Right lobe of liver (tissue), 6 donors: ENCODE measurements at regions not wholly inside any gene's neighbourhood (a gene's known extent, or its start where the extent isn't known, plus 50 kb on each side); places are given as distances from the start of the nearest gene placed in this dataset.
A peak's percentile ranks its signal among the peaks of the same experiment; 100 is the strongest.

Experiments used
- ATAC-seq, 4 donors: fragments of 200-7000 bp; cut with Tn5 transposase; one replicate each; pipeline ENCODE4 v1.9.1; 2020; ENCODE audit warnings: mild to moderate bottlenecking in 4 of 4, moderate library complexity in 4 of 4
- DNase-seq, 3 donors: peaks; one replicate each; pipeline ENCODE4 v3.0.0-alpha.2; 2020
- H3K27ac ChIP-seq, 3 donors: fragments of 200-600 bp; one replicate each; pipeline ENCODE4 v1.8.0; 2022
- H3K27me3 ChIP-seq, 2 donors: fragments of 200-600 bp; one replicate each; pipeline ENCODE4 v1.8.0; 2022
- H3K36me3 ChIP-seq, 4 donors: fragments of 200-600 bp; sonication (generic) in 1 of 4; one replicate each; pipeline versions ENCODE4 v1.5.1 to v1.8.0; 2017 to 2022; ENCODE audit warnings: control low read depth in 1 of 4
- H3K4me1 ChIP-seq, 4 donors: fragments of 200-600 bp; sonication (generic) in 1 of 4; one replicate each; pipeline versions ENCODE4 v1.5.1 to v1.8.0; 2017 to 2022; ENCODE audit warnings: control low read depth in 1 of 4
- H3K4me3 ChIP-seq, 3 donors: fragments of 200-600 bp; one replicate each; pipeline ENCODE4 v1.8.0; 2022
- H3K9me3 ChIP-seq, 4 donors: fragments of 200-600 bp; sonication (generic) in 1 of 4; one replicate each; pipeline versions ENCODE4 v1.5.1 to v1.8.0; 2017 to 2022; ENCODE audit warnings: control low read depth in 1 of 4
- POLR2A ChIP-seq: fragments of 450-650 bp; IDR thresholded peaks from one replicate; pipeline ENCODE4 v1.6.1; 2017; ENCODE audit warnings: antibody characterized with exemption, mild to moderate bottlenecking
- WGBS: methylation state at CpG from one replicate; pipeline ENCODE4 v1.1.6; 2018; ENCODE audit warnings: low coverage, low lambda C conversion rate; ENCODE audit not compliant: insufficient coverage; ENCODE audit errors: missing lambda C conversion rate; 5-methylcytosine and 5-hydroxymethylcytosine counted together
- intact Hi-C, 2 donors: fragments of 100-400 bp; cut with DNase I; formaldehyde crosslinking; loops; one replicate each; pipeline versions ENCODE4 v1.11.2 to v1.14.1; 2022
- TF ChIP-seq, protein P1 (sequence below), 4 donors: fragments of 200-600 bp in 3 of 4; fragments of 450-650 bp in 1 of 4; IDR thresholded peaks; one replicate each; pipeline versions ENCODE4 v1.5.1 to v1.8.0; 2016 to 2022; ENCODE audit warnings: antibody characterized with exemption in 4 of 4, mild to moderate bottlenecking in 2 of 4
- donor health status: DM: no; HTN: yes; CAD: no.
- donor health status: DM: no; HTN: no; CAD: no.
- donor health status: DM: no; HTN: no; CAD: no.
- donor health status: DM: no; HTN: yes; CAD: no.
- donor health status: DM: no; HTN: yes; CAD: no.

GRCh38 chr18:26783170-26783569, 82.3 kb downstream of the AQP4 start:
- no peak for ATAC-seq
- Histone ChIP-seq H3K27me3 (no peaks in the 10 kb centered on the region), H3K4me1 (peaks cover 0 to 16% (median 4%) of the 10 kb centered on the region in 4 donors), H3K9me3 (no peaks in the 10 kb centered on the region), H3K4me3 (no peak overlapping the region), H3K36me3 (no peaks in the 10 kb centered on the region), H3K27ac (no peak overlapping the region)
- WGBS: 72% methylated on average over 5 of the region's 6 CpGs
- intact Hi-C loops: no loop called here
- no peak for DNase-seq
- no peak for TF ChIP-seq POLR2A
- TF ChIP-seq, protein P1, sequence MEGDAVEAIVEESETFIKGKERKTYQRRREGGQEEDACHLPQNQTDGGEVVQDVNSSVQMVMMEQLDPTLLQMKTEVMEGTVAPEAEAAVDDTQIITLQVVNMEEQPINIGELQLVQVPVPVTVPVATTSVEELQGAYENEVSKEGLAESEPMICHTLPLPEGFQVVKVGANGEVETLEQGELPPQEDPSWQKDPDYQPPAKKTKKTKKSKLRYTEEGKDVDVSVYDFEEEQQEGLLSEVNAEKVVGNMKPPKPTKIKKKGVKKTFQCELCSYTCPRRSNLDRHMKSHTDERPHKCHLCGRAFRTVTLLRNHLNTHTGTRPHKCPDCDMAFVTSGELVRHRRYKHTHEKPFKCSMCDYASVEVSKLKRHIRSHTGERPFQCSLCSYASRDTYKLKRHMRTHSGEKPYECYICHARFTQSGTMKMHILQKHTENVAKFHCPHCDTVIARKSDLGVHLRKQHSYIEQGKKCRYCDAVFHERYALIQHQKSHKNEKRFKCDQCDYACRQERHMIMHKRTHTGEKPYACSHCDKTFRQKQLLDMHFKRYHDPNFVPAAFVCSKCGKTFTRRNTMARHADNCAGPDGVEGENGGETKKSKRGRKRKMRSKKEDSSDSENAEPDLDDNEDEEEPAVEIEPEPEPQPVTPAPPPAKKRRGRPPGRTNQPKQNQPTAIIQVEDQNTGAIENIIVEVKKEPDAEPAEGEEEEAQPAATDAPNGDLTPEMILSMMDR (IDR thresholded peaks at IDR 0.05): no peak

- 29% methylated on average over 5 of the region's 5 CpGs for WGBS
- TF ChIP-seq, protein P1 (IDR thresholded peaks at IDR 0.05): no peak
Observed at GRCh38 chr18:26780520-26781325, 84.8 kb downstream of the AQP4 start.

DNA sequence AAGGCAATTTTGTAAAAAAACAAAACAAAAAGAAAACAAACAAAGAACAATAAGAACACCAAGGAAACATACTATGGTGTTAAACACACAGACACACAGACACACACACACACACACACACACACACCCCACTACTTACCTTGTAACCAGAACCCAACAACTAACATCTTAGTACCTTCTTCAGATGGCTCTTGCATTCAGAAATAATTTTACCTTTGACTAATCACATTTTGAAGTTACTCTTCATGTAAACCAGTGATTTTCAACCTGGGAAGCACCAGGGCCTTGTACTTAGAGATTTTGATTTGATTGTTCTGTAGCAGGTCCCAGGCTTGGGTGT, 87.5 kb downstream of the AQP4 start:
- H3K4me3 ChIP-seq: no peak overlapping the region
- TF ChIP-seq POLR2A: no peak
- TF ChIP-seq, protein P1 (IDR thresholded peaks at IDR 0.05): no peak
- no peak overlapping the region for H3K27ac ChIP-seq
- no peaks in the 10 kb centered on the region for H3K36me3 ChIP-seq
- intact Hi-C loops: loop anchor here in 1 of 2 donors (10.0 kb wide), 1 partner anchor 123 kb away; no protein-coding TSS in a partner anchor
- peaks cover 0 to 16% (median 4%) of the 10 kb centered on the region in 4 donors for H3K4me1 ChIP-seq
- ATAC-seq (no peak), DNase-seq (no peak)
- no peaks in the 10 kb centered on the region for H3K9me3 ChIP-seq
- no peaks in the 10 kb centered on the region for H3K27me3 ChIP-seq

More at GRCh38 chr18:26780520-26781325, 84.8 kb downstream of the AQP4 start:
- Histone ChIP-seq H3K27ac (no peak overlapping the region), H3K4me3 (no peak overlapping the region), H3K27me3 (no peaks in the 10 kb centered on the region), H3K36me3 (no peaks in the 10 kb centered on the region), H3K9me3 (no peaks in the 10 kb centered on the region), H3K4me1 (peaks cover 0 to 16% (median 4%) of the 10 kb centered on the region in 4 donors)
- intact Hi-C loops: no loop called here
- ATAC-seq: peak; percentile 78 to 91 (median 80)
- DNase-seq: no peak

DNA sequence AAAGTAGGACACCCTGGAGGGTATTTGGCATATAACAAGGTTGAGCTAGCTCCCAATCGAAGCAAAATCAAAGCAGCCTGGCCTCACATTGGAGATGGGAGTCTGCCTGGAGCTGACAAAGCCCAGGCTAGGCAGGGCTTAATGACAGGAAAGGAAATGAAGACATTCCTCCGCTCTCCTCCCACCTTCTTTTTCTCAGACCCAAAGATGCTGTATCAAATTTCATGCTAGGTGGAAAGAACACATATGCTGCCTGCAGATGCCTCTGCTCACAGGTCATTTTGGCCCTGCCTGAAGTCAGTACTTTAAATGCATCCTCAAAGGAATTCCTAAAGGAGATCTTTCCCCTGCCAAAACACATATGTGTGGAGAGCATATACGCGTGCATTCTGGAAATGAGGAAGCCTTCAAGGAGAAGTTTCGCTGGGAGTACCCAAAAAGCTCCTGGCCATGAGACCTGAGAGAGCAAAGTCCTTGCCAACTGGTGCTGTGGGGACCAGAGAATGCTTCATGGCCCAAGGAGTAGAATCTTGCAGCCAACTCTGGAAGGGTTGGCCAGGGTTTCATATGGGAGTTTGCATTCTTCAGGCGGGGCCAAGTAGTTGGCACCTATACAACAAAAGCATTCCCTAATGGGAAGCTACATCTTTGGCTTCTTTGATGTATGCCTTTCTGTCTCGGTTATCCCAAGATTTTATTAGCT, 88.0 kb downstream of the AQP4 start:
- no peaks in the 10 kb centered on the region for H3K9me3 ChIP-seq
- intact Hi-C loops: loop anchor here in 1 of 2 donors (10.0 kb wide), 1 partner anchor 123 kb away; no protein-coding TSS in a partner anchor
- no peaks in the 10 kb centered on the region for H3K36me3 ChIP-seq
- H3K4me3 ChIP-seq: no peak overlapping the region
- 74% methylated on average over 6 of the region's 7 CpGs for WGBS
- TF ChIP-seq, protein P1 (IDR thresholded peaks at IDR 0.05): no peak
- no peak for TF ChIP-seq POLR2A
- no peak for DNase-seq
- ATAC-seq: no peak
- H3K4me1 ChIP-seq: peaks cover 0 to 16% (median 4%) of the 10 kb centered on the region in 4 donors
- no peaks in the 10 kb centered on the region for H3K27me3 ChIP-seq
- H3K27ac ChIP-seq: no peak overlapping the region
